OCI-LY7 (cell line): ENCODE measurements at regions not wholly inside any gene's neighbourhood (a gene's known extent, or its start where the extent isn't known, plus 50 kb on each side); places are given as distances from the start of the nearest gene placed in this dataset.

Experiments used
- BruUV-seq: library from RNA; stranded (reverse); fragments of 400-500 nt; replicated peaks from 2 replicates; lab custom pipeline; 2021; lab: Mats Ljungman, UMichigan
- CTCF ChIA-PET: fragments of 300-600 bp; sonication (Branson Sonifier 250); formaldehyde crosslinking; loops from one replicate; lab custom pipeline; 2022; ENCODE audit warnings: antibody characterized with exemption; ENCODE audit not compliant: unreplicated experiment; lab: Charles Lee
- POLR2A ChIA-PET: fragments of 300-600 bp; sonication (Branson Sonifier 250); formaldehyde crosslinking; loops from one replicate; lab custom pipeline; 2022; ENCODE audit warnings: antibody characterized with exemption; lab: Charles Lee
- DNase-seq: peaks from one replicate; pipeline ENCODE4 v3.0.0-alpha.2; 2015; ENCODE audit warnings: low spot score
- H2AFZ ChIP-seq: fragments of 200-600 bp; sonication (generic), shearing (Covaris generic); 2 replicates; pipeline ENCODE4 v1.6.1; 2014; ENCODE audit warnings: mild to moderate bottlenecking, antibody characterized with exemption, low read length, moderate library complexity
- H3K27ac ChIP-seq: fragments of 200-600 bp; sonication (generic); 2 replicates; pipeline ENCODE4 v1.5.1; 2014; ENCODE audit warnings: mixed run types, low read depth, mild to moderate bottlenecking, moderate library complexity, low read length, inconsistent platforms; ENCODE audit not compliant: poor library complexity, severe bottlenecking
- H3K36me3 ChIP-seq: fragments of 200-600 bp; sonication (generic); 2 replicates; pipeline ENCODE4 v1.6.1; 2014; ENCODE audit warnings: mild to moderate bottlenecking, antibody characterized with exemption, low read length, moderate library complexity, mixed read lengths; ENCODE audit not compliant: insufficient read depth
- H3K4me1 ChIP-seq: fragments of 200-600 bp; sonication (generic); 2 replicates; pipeline ENCODE4 v1.5.1; 2014; ENCODE audit warnings: mild to moderate bottlenecking, low read length; ENCODE audit not compliant: insufficient read depth, poor library complexity, severe bottlenecking
- H3K4me2 ChIP-seq: fragments of 200-600 bp; sonication (generic); 2 replicates; pipeline ENCODE4 v1.6.1; 2014; ENCODE audit warnings: mild to moderate bottlenecking, low read length
- H3K4me3 ChIP-seq: fragments of 200-600 bp; sonication (generic); 2 replicates; pipeline ENCODE4 v1.5.1; 2014; ENCODE audit warnings: mild to moderate bottlenecking, low read depth, low read length; ENCODE audit not compliant: poor library complexity, severe bottlenecking
- H3K79me2 ChIP-seq: fragments of 200-600 bp; sonication (generic); 2 replicates; pipeline ENCODE4 v1.6.1; 2016; ENCODE audit warnings: low read depth, mild to moderate bottlenecking, low read length, moderate library complexity, mixed read lengths; ENCODE audit not compliant: insufficient read depth
- H3K9me2 ChIP-seq: fragments of 200-600 bp; sonication (generic); 2 replicates; pipeline ENCODE4 v1.6.1; 2016; ENCODE audit warnings: mild to moderate bottlenecking, low read length, mixed read lengths; ENCODE audit not compliant: insufficient read depth
- H3K9me3 ChIP-seq: fragments of 200-600 bp; sonication (generic); 2 replicates; pipeline ENCODE4 v1.6.1; 2014; ENCODE audit warnings: mild to moderate bottlenecking, mixed run types, low read length, mixed read lengths
- H4K20me1 ChIP-seq: fragments of 200-600 bp; sonication (generic); 2 replicates; pipeline ENCODE4 v1.6.1; 2014; ENCODE audit warnings: mild to moderate bottlenecking, antibody characterized with exemption, low read length, moderate library complexity, mixed read lengths; ENCODE audit not compliant: insufficient read depth
- EZH2phosphoT487 ChIP-seq: fragments of 200-600 bp; sonication (generic); IDR thresholded peaks from 2 replicates; pipeline ENCODE4 v1.6.1; 2018; ENCODE audit warnings: low read depth, borderline replicate concordance, mild to moderate bottlenecking, mixed run types, antibody characterized with exemption, low read length, moderate library complexity, mixed read lengths
- intact Hi-C: fragments of 100-400 bp; cut with micrococcal nuclease; formaldehyde crosslinking; loops from one replicate; pipeline ENCODE4 v1.10.0; 2022; ENCODE audit not compliant: unreplicated experiment
- TF ChIP-seq, protein P1 (sequence below): fragments of 200-600 bp; sonication (generic); conservative IDR thresholded peaks from 2 replicates; pipeline ENCODE4 v1.5.1; 2014; ENCODE audit warnings: mild to moderate bottlenecking, antibody characterized with exemption, low read length, moderate library complexity, mixed read lengths

DNA sequence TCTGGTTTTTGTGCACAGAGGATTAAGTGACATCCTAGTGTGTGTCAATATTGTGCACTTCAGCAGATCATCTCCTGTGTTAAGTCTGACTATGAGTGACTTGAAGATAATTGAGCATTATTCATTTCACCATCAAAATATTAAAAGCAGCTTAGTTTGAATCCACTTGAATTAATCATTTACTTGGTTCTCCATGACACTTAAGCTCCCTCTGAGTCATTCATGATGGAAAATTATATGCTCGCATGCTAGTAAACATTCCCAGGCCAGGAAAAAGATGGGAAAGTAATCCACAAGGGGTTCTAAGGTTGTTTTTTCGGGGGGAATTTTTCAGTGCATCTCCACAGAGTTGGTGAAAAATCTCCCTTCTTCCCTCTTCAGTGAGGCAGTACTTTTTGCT lies 97.2 kb upstream of the EOLA2 start:
- no peak overlapping the region for H3K27ac ChIP-seq
- H2AFZ ChIP-seq = no peak overlapping the region
- CTCF ChIA-PET = no interaction called here
- H3K4me1 ChIP-seq = no peaks in the 10 kb centered on the region
- H4K20me1 ChIP-seq = no peaks in the 10 kb centered on the region
- no TSS peak for BruUV-seq
- no peaks in the 10 kb centered on the region for H3K36me3 ChIP-seq
- no peaks in the 10 kb centered on the region for H3K79me2 ChIP-seq
- intact Hi-C loops = no loop called here
- POLR2A ChIA-PET = no interaction called here
- no peaks in the 10 kb centered on the region for H3K9me2 ChIP-seq
- H3K9me3 ChIP-seq = no peaks in the 10 kb centered on the region
- H3K4me2 ChIP-seq = no peak overlapping the region
- TF ChIP-seq, protein P1, sequence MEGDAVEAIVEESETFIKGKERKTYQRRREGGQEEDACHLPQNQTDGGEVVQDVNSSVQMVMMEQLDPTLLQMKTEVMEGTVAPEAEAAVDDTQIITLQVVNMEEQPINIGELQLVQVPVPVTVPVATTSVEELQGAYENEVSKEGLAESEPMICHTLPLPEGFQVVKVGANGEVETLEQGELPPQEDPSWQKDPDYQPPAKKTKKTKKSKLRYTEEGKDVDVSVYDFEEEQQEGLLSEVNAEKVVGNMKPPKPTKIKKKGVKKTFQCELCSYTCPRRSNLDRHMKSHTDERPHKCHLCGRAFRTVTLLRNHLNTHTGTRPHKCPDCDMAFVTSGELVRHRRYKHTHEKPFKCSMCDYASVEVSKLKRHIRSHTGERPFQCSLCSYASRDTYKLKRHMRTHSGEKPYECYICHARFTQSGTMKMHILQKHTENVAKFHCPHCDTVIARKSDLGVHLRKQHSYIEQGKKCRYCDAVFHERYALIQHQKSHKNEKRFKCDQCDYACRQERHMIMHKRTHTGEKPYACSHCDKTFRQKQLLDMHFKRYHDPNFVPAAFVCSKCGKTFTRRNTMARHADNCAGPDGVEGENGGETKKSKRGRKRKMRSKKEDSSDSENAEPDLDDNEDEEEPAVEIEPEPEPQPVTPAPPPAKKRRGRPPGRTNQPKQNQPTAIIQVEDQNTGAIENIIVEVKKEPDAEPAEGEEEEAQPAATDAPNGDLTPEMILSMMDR = no peak
- TF ChIP-seq EZH2phosphoT487 = no peak
- no peak overlapping the region for H3K4me3 ChIP-seq
- DNase-seq = no peak

DNA sequence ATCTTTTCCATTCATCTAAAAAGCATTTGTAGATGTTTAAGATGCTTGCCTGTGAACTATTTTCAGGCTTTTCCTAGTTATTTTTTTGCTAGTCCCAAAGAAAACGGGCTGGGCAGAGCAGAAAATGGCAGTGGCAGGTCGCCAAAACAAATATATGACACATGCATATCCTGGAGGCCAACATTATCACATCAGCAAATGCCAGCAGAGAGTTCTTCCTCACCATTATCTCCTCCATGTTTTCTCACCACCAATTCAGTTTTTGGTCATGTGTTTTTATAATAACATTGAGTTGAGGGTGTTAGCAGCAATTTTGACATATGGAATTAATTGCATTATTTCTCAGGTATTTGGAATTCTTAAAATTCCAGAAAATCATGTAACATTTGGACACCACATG lies 97.9 kb upstream of the EOLA2 start:
- no peaks in the 10 kb centered on the region for H3K9me2 ChIP-seq
- intact Hi-C loops = no loop called here
- no peaks in the 10 kb centered on the region for H3K79me2 ChIP-seq
- no peak overlapping the region for H3K4me2 ChIP-seq
- no TSS peak for BruUV-seq
- no peak for DNase-seq
- H2AFZ ChIP-seq = no peak overlapping the region
- no peak for TF ChIP-seq EZH2phosphoT487
- TF ChIP-seq, protein P1 = no peak
- H3K36me3 ChIP-seq = no peaks in the 10 kb centered on the region
- no peaks in the 10 kb centered on the region for H3K9me3 ChIP-seq
- ChIA-PET POLR2A (no interaction called here), CTCF (no interaction called here)
- H3K27ac ChIP-seq = no peak overlapping the region
- H3K4me3 ChIP-seq = no peak overlapping the region
- H3K4me1 ChIP-seq = no peaks in the 10 kb centered on the region
- H4K20me1 ChIP-seq = no peaks in the 10 kb centered on the region

DNA sequence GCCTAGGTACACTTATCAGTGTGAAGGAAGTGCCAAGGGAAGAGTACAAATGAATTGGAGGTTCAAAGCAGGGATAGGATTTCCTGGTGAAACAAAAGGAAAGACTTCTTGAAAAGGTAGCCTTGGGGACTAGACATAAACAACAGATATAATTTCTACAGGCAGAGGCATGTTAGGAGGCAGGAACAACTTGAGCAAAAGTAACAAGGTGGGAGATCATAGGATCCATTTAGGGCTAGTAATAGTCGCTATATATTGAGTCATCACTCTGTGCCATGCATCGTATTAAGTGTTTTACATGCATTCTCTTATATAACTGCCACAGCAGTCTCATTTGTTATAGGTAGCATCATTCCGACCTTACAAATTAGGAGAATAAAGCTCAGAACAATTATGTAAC lies 98.3 kb upstream of the EOLA2 start:
- BruUV-seq = no TSS peak
- Histone ChIP-seq H3K4me2 (no peak overlapping the region), H3K79me2 (no peaks in the 10 kb centered on the region), H3K4me3 (no peak overlapping the region), H3K9me2 (no peaks in the 10 kb centered on the region), H2AFZ (no peak overlapping the region), H3K4me1 (no peaks in the 10 kb centered on the region), H4K20me1 (no peaks in the 10 kb centered on the region), H3K36me3 (no peaks in the 10 kb centered on the region), H3K9me3 (no peaks in the 10 kb centered on the region), H3K27ac (no peak overlapping the region)
- TF ChIP-seq, protein P1 = no peak
- no peak for TF ChIP-seq EZH2phosphoT487
- intact Hi-C loops = no loop called here
- CTCF ChIA-PET = no interaction called here
- DNase-seq = no peak
- POLR2A ChIA-PET = no interaction called here
